IPS-20b (cell line): ENCODE measurements at regions not wholly inside any gene's neighbourhood (a gene's known extent, or its start where the extent isn't known, plus 50 kb on each side); places are given as distances from the start of the nearest gene placed in this dataset.

Experiments used
- H3K27ac ChIP-seq: one replicate; pipeline ENCODE4 v1.5.1; 2013; ENCODE audit warnings: low read length
- H3K27me3 ChIP-seq: 2 replicates; pipeline ENCODE4 v1.6.1; 2013; ENCODE audit warnings: mild to moderate bottlenecking, low read length, inconsistent platforms; ENCODE audit not compliant: insufficient read depth
- H3K36me3 ChIP-seq: 2 replicates; pipeline ENCODE4 v1.6.1; 2013; ENCODE audit warnings: low read depth, mild to moderate bottlenecking, inconsistent platforms, low read length, moderate library complexity; ENCODE audit not compliant: insufficient read depth
- H3K4me1 ChIP-seq: 2 replicates; pipeline ENCODE4 v1.6.1; 2013; ENCODE audit warnings: mild to moderate bottlenecking, control low read depth, inconsistent platforms, low read length, moderate library complexity; ENCODE audit not compliant: insufficient read depth
- H3K4me3 ChIP-seq: 2 replicates; pipeline ENCODE4 v1.5.1; 2013; ENCODE audit warnings: mild to moderate bottlenecking, low read length, inconsistent platforms
- H3K9ac ChIP-seq: 2 replicates; pipeline ENCODE4 v1.6.1; 2013; ENCODE audit warnings: low read depth, mild to moderate bottlenecking, inconsistent platforms, low read length, moderate library complexity
- H3K9me3 ChIP-seq: 2 replicates; pipeline ENCODE4 v1.6.1; 2013; ENCODE audit warnings: mild to moderate bottlenecking, low read depth, low read length, inconsistent platforms; ENCODE audit not compliant: insufficient read depth

GRCh38 chr13:111961651-111962192 is 105.2 kb upstream of the SOX1 start:
- Histone ChIP-seq H3K27ac (no peak overlapping the region), H3K27me3 (no peaks in the 10 kb centered on the region), H3K9me3 (no peaks in the 10 kb centered on the region), H3K4me3 (no peak overlapping the region), H3K36me3 (no peaks in the 10 kb centered on the region), H3K4me1 (no peaks in the 10 kb centered on the region), H3K9ac (no peak overlapping the region)

DNA sequence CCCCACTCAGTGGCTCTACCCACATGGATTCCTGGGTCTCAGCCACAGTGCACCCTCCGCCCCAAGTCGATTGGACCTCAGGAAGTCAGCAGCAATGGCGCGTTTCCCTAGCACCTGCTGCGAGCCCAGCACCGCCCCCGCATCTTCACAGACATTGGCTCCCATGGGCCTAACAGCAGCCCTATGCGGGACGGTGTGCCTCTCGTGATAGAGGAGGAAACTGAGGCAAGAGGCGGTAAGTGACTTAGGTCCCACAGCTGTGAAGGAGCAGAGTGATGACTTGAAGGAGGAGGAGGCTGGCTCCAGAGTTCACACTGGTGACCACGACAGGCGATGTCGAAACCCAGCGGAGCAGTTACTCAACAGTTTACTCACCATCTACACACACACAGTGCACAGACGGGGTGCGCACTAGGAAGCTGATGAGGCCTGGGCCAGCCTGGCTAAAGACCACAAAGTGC is 104.5 kb upstream of the SOX1 start:
- no peak overlapping the region for H3K27ac ChIP-seq
- no peaks in the 10 kb centered on the region for H3K9me3 ChIP-seq
- no peak overlapping the region for H3K9ac ChIP-seq
- H3K4me1 ChIP-seq = no peaks in the 10 kb centered on the region
- H3K27me3 ChIP-seq = no peaks in the 10 kb centered on the region
- no peaks in the 10 kb centered on the region for H3K36me3 ChIP-seq
- no peak overlapping the region for H3K4me3 ChIP-seq

GRCh38 chr13:111963031-111963430 is 103.9 kb upstream of the SOX1 start:
- H3K9me3 ChIP-seq = no peaks in the 10 kb centered on the region
- no peaks in the 10 kb centered on the region for H3K4me1 ChIP-seq
- no peaks in the 10 kb centered on the region for H3K36me3 ChIP-seq
- H3K27me3 ChIP-seq = no peaks in the 10 kb centered on the region
- H3K4me3 ChIP-seq = no peak overlapping the region
- no peak overlapping the region for H3K27ac ChIP-seq
- no peak overlapping the region for H3K9ac ChIP-seq

- Histone ChIP-seq H3K4me3 (no peak overlapping the region), H3K27me3 (no peaks in the 10 kb centered on the region), H3K4me1 (no peaks in the 10 kb centered on the region), H3K9ac (no peak overlapping the region), H3K9me3 (no peaks in the 10 kb centered on the region), H3K27ac (no peak overlapping the region), H3K36me3 (no peaks in the 10 kb centered on the region)
Observed at GRCh38 chr13:111964411-111965035, 102.4 kb upstream of the SOX1 start.

DNA sequence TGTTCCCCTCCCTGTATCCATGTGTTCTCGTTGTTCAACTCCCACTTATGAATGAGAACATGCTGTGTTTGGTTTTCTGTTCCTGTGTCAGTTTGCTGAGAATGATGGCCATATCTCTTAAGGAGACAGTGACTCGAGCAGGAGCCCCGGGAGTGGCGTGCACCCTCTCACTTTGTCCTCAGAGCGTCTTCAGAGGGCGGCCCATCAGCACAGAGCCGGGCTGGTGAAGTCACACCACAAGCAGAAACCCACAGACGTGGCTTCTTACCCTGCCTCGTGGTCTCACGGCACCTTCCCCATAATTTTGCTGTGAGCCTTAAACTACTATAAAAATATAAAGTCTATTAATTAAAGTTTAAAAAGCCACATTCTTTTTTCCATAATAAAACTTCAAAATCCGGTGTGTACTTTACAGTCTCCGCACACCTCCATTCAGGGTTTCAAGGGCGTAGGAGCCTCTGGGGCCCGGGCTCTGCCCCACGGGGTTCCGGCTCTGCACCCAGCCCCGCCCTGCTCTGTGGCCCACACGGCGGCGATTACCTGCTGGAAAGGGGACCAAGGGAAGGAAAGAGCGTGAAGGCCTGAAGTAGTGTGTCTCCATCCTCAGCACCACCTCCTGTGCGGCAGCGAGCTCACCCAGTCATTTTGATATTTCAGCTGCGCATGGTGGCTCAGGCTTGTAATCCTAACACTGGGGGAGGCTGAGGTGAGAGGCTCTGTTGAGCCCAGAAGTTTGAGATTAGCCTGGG is 101.3 kb upstream of the SOX1 start:
- no peak overlapping the region for H3K4me3 ChIP-seq
- H3K36me3 ChIP-seq = no peaks in the 10 kb centered on the region
- H3K9me3 ChIP-seq = no peaks in the 10 kb centered on the region
- no peaks in the 10 kb centered on the region for H3K27me3 ChIP-seq
- H3K4me1 ChIP-seq = no peaks in the 10 kb centered on the region
- no peak overlapping the region for H3K27ac ChIP-seq
- no peak overlapping the region for H3K9ac ChIP-seq

GRCh38 chr13:111966933-111967332 is 100.0 kb upstream of the SOX1 start:
- Histone ChIP-seq H3K4me1 (no peaks in the 10 kb centered on the region), H3K27me3 (peaks cover 6% of the 10 kb centered on the region; the same call in 1 of the 2 replicates), H3K9ac (no peak overlapping the region), H3K4me3 (no peak overlapping the region), H3K9me3 (no peaks in the 10 kb centered on the region), H3K27ac (no peak overlapping the region), H3K36me3 (no peaks in the 10 kb centered on the region)

DNA sequence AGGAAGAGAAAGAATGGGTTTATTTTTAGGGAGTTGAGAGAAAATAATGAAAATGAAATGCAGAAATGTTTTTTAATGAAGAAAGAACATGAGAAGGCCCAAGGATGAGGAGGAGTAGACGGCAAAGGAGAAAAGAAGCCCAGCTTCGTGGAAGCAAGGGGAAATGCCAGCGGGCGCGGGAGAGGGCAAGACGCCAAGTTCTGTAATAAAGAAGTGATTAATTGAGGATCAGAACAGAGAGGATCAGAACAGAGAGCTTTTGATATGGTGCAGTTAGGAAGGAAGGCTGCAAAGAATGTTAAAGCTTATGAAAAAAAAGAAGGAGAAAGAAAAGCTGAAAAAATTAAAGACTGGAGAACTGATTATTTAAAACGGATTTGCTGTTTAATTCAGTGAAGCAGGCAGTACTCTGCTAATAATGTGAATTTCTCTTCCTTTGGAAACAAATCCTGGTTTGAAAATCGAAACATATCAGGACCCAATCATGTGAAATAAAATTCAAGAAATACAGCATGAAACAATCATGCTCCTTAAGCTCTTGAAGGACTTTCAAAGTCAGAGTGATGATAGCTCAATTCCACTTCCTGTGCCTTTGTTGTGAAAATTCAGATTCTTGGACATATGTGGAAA is 99.3 kb upstream of the SOX1 start:
- Histone ChIP-seq H3K27me3 (peaks cover 14% of the 10 kb centered on the region), H3K4me3 (no peak overlapping the region), H3K36me3 (no peaks in the 10 kb centered on the region), H3K27ac (no peak overlapping the region), H3K9ac (no peak overlapping the region), H3K9me3 (no peaks in the 10 kb centered on the region), H3K4me1 (no peaks in the 10 kb centered on the region)

DNA sequence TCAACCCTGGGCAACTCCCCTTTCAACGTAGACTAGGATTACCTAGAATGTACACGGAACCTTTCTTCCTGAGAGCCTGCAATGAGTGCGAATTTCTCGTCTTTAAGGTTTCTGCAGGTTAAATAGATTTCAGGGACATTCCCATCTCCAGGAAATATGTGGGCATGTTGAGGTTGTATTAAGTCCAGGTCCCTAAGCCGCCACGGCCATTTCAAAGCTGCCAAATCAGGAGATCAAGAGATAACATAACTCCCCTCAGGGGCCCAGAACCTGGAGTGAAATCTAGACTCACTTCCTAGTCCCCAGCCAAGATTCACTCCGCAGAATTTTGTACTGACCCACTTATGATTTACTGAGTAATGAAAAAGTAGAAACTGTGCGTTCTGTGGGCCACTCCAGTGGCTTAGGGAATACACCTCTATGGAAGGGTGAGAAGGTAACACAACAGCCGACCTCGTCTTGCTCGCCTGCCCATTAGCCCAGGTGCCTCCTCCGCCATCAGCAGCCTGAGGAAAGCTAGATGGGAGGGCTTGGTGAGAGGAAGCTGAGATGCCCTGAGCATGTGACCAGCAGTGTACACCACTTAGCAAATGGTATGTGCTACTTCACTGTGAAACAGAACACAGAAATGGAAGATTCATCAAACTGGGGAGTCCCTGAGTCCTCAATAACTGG is 98.5 kb upstream of the SOX1 start:
- H3K36me3 ChIP-seq = no peaks in the 10 kb centered on the region
- peaks cover 21% of the 10 kb centered on the region for H3K27me3 ChIP-seq
- no peaks in the 10 kb centered on the region for H3K9me3 ChIP-seq
- no peak overlapping the region for H3K4me3 ChIP-seq
- H3K27ac ChIP-seq = no peak overlapping the region
- no peaks in the 10 kb centered on the region; the same call in 1 of the 2 replicates for H3K4me1 ChIP-seq
- H3K9ac ChIP-seq = no peak overlapping the region

- no peak overlapping the region for H3K9ac ChIP-seq
- H3K4me1 ChIP-seq = no peaks in the 10 kb centered on the region; the same call in 1 of the 2 replicates
- H3K27me3 ChIP-seq = peaks cover 33% of the 10 kb centered on the region
- no peak overlapping the region for H3K27ac ChIP-seq
- no peaks in the 10 kb centered on the region for H3K36me3 ChIP-seq
- no peaks in the 10 kb centered on the region for H3K9me3 ChIP-seq
- H3K4me3 ChIP-seq = no peak overlapping the region
Observed at GRCh38 chr13:111969551-111970135, 97.3 kb upstream of the SOX1 start.

GRCh38 chr13:111970494-111971141 is 96.3 kb upstream of the SOX1 start:
- H3K4me3 ChIP-seq = no peak overlapping the region
- peaks cover 34% of the 10 kb centered on the region for H3K27me3 ChIP-seq
- no peaks in the 10 kb centered on the region for H3K9me3 ChIP-seq
- H3K4me1 ChIP-seq = no peaks in the 10 kb centered on the region; the same call in 1 of the 2 replicates
- H3K36me3 ChIP-seq = no peaks in the 10 kb centered on the region
- no peak overlapping the region for H3K9ac ChIP-seq
- no peak overlapping the region for H3K27ac ChIP-seq
